Left ventricle myocardium inferior (tissue), 1 donor: ENCODE measurements at regions not wholly inside any gene's neighbourhood (a gene's known extent, or its start where the extent isn't known, plus 50 kb on each side); places are given as distances from the start of the nearest gene placed in this dataset.

Source experiments
- DNase-seq: peaks from one replicate; pipeline ENCODE4 v3.0.0-alpha.2; 2020
- H3K27ac ChIP-seq: fragments of 200-600 bp; replicated peaks from 2 replicates; pipeline ENCODE4 v1.8.0; 2021
- H3K27me3 ChIP-seq: fragments of 200-600 bp; 2 replicates; pipeline ENCODE4 v1.8.0; 2021; ENCODE audit warnings: low read depth
- H3K36me3 ChIP-seq: fragments of 200-600 bp; 2 replicates; pipeline ENCODE4 v1.8.0; 2021
- H3K4me1 ChIP-seq: fragments of 200-600 bp; 2 replicates; pipeline ENCODE4 v1.8.0; 2021
- H3K4me3 ChIP-seq: fragments of 200-600 bp; 2 replicates; pipeline ENCODE4 v1.8.0; 2021; ENCODE audit warnings: mild to moderate bottlenecking, moderate library complexity
- H3K9me3 ChIP-seq: fragments of 200-600 bp; replicated peaks from 2 replicates; pipeline ENCODE4 v1.8.0; 2021
- intact Hi-C: fragments of 100-400 bp; cut with micrococcal nuclease; formaldehyde crosslinking; loops from one replicate; pipeline ENCODE4 v1.11.0; 2022
- TF ChIP-seq, protein P1 (sequence below): fragments of 200-600 bp; IDR thresholded peaks from 2 replicates; pipeline ENCODE4 v1.8.0; 2021; ENCODE audit warnings: antibody characterized with exemption, mild to moderate bottlenecking, borderline replicate concordance
- donor health status: DM: no; HTN: yes; CAD: no; lungs with severe emphysema.

- Histone ChIP-seq H3K27me3 (no peaks in the 10 kb centered on the region), H3K4me1 (no peaks in the 10 kb centered on the region), H3K36me3 (no peaks in the 10 kb centered on the region), H3K27ac (no peak overlapping the region), H3K4me3 (no peak overlapping the region), H3K9me3 (no peaks in the 10 kb centered on the region)
- intact Hi-C loops: no loop called here
- TF ChIP-seq, protein P1, sequence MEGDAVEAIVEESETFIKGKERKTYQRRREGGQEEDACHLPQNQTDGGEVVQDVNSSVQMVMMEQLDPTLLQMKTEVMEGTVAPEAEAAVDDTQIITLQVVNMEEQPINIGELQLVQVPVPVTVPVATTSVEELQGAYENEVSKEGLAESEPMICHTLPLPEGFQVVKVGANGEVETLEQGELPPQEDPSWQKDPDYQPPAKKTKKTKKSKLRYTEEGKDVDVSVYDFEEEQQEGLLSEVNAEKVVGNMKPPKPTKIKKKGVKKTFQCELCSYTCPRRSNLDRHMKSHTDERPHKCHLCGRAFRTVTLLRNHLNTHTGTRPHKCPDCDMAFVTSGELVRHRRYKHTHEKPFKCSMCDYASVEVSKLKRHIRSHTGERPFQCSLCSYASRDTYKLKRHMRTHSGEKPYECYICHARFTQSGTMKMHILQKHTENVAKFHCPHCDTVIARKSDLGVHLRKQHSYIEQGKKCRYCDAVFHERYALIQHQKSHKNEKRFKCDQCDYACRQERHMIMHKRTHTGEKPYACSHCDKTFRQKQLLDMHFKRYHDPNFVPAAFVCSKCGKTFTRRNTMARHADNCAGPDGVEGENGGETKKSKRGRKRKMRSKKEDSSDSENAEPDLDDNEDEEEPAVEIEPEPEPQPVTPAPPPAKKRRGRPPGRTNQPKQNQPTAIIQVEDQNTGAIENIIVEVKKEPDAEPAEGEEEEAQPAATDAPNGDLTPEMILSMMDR: no peak
- DNase-seq: no peak
These were observed 361.1 kb upstream of the CHRM3 start for GRCh38 chr1:239025223-239025622.

- intact Hi-C loops: no loop called here
- TF ChIP-seq, protein P1: no peak
- no peak for DNase-seq
- Histone ChIP-seq H3K36me3 (no peaks in the 10 kb centered on the region), H3K27ac (no peak overlapping the region), H3K4me3 (no peak overlapping the region), H3K27me3 (no peaks in the 10 kb centered on the region), H3K4me1 (no peaks in the 10 kb centered on the region), H3K9me3 (no peaks in the 10 kb centered on the region)
These were observed 362.5 kb upstream of the CHRM3 start for GRCh38 chr1:239023732-239024360.

GRCh38 chr1:239016337-239016736 lies 370.0 kb upstream of the CHRM3 start:
- no peak for DNase-seq
- Histone ChIP-seq H3K4me3 (no peak overlapping the region), H3K4me1 (no peaks in the 10 kb centered on the region), H3K27me3 (no peaks in the 10 kb centered on the region), H3K27ac (no peak overlapping the region), H3K9me3 (peaks cover 14% of the 10 kb centered on the region), H3K36me3 (no peaks in the 10 kb centered on the region)
- intact Hi-C loops: no loop called here
- TF ChIP-seq, protein P1: no peak

DNA sequence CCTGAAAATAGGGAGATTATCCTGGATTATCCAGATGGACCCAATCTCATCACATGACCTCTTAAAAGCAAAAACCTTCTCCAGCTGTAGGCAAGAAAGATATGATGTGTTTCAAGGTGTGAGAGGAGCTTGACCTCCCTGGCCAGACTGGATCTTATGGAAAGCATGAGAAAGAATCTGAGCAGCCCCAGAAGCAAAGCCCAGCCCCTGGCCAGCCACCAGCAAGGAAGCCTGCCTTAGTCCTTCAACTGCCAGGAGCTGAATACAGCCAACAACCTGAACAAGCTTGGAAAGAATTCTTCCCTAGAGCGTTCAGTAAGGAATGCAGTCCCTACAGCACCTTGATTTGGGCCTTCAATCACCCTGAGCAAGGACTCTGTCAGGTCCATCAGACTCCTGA lies 375.0 kb upstream of the CHRM3 start:
- Histone ChIP-seq H3K9me3 (peaks cover 7% of the 10 kb centered on the region), H3K27me3 (no peaks in the 10 kb centered on the region), H3K4me3 (no peak overlapping the region), H3K27ac (no peak overlapping the region), H3K36me3 (no peaks in the 10 kb centered on the region), H3K4me1 (no peaks in the 10 kb centered on the region)
- TF ChIP-seq, protein P1: no peak
- intact Hi-C loops: no loop called here
- no peak for DNase-seq

- H3K4me3 ChIP-seq: no peak overlapping the region
- intact Hi-C loops: no loop called here
- TF ChIP-seq, protein P1: no peak
- H3K9me3 ChIP-seq: no peaks in the 10 kb centered on the region
- H3K27ac ChIP-seq: no peak overlapping the region
- no peak for DNase-seq
- no peaks in the 10 kb centered on the region for H3K4me1 ChIP-seq
- H3K36me3 ChIP-seq: no peaks in the 10 kb centered on the region
- no peaks in the 10 kb centered on the region for H3K27me3 ChIP-seq
These were observed 377.8 kb upstream of the CHRM3 start for GRCh38 chr1:239008568-239008967.
